Loucy (cell line): ENCODE measurements at regions not wholly inside any gene's neighbourhood (a gene's known extent, or its start where the extent isn't known, plus 50 kb on each side); places are given as distances from the start of the nearest gene placed in this dataset.

Experiments used
- H2AFZ ChIP-seq: fragments of 200-600 bp; sonication (generic); 2 replicates; pipeline ENCODE4 v1.6.0; 2016; ENCODE audit warnings: antibody characterized with exemption, mild to moderate bottlenecking, low read length, moderate library complexity
- H3F3A ChIP-seq: fragments of 200-600 bp; 2 replicates; pipeline ENCODE4 v1.6.0; 2016; ENCODE audit warnings: antibody characterized with exemption, low read depth, mild to moderate bottlenecking
- H3K27me3 ChIP-seq: fragments of 200-600 bp; sonication (generic); 2 replicates; pipeline ENCODE4 v1.6.1; 2014; ENCODE audit warnings: low read length, mild to moderate bottlenecking; ENCODE audit not compliant: insufficient read depth, poor library complexity, severe bottlenecking
- H3K36me3 ChIP-seq: fragments of 200-600 bp; sonication (generic); 2 replicates; pipeline ENCODE4 v1.6.1; 2016; ENCODE audit warnings: low read length; ENCODE audit not compliant: insufficient read depth
- H3K4me1 ChIP-seq: fragments of 200-600 bp; sonication (generic); 2 replicates; pipeline ENCODE4 v1.5.1; 2014; ENCODE audit warnings: low read length, mild to moderate bottlenecking; ENCODE audit not compliant: insufficient read depth, poor library complexity, severe bottlenecking
- H3K4me2 ChIP-seq: fragments of 200-600 bp; sonication (generic); 2 replicates; pipeline ENCODE4 v1.6.0; 2014; ENCODE audit warnings: antibody characterized with exemption, low read length, low read depth, mild to moderate bottlenecking; ENCODE audit not compliant: poor library complexity, severe bottlenecking
- H3K4me3 ChIP-seq: fragments of 200-600 bp; sonication (generic); 2 replicates; pipeline ENCODE4 v1.5.1; 2014; ENCODE audit warnings: low read length, mild to moderate bottlenecking, mixed read lengths; ENCODE audit not compliant: poor library complexity, severe bottlenecking
- H3K79me2 ChIP-seq: fragments of 200-600 bp; sonication (generic); 2 replicates; pipeline ENCODE4 v1.6.1; 2014; ENCODE audit warnings: low read length; ENCODE audit not compliant: insufficient read depth
- H3K9ac ChIP-seq: fragments of 200-600 bp; sonication (generic); 2 replicates; pipeline ENCODE4 v1.6.0; 2014; ENCODE audit warnings: mild to moderate bottlenecking, low read depth, low read length, moderate library complexity; ENCODE audit not compliant: poor library complexity, severe bottlenecking
- H3K9me2 ChIP-seq: fragments of 200-600 bp; sonication (generic); replicated peaks from 2 replicates; pipeline ENCODE4 v1.6.1; 2016; ENCODE audit warnings: low read depth, low read length, mixed read lengths
- H3K9me3 ChIP-seq: fragments of 200-600 bp; sonication (generic); 2 replicates; pipeline ENCODE4 v1.6.1; 2014; ENCODE audit warnings: mild to moderate bottlenecking, antibody characterized with exemption, low read length, low read depth; ENCODE audit not compliant: insufficient read depth
- H4K20me1 ChIP-seq: fragments of 200-600 bp; sonication (generic); 2 replicates; pipeline ENCODE4 v1.6.0; 2014; ENCODE audit warnings: antibody characterized with exemption, low read length, mild to moderate bottlenecking; ENCODE audit not compliant: insufficient read depth, poor library complexity, severe bottlenecking
- EZH2phosphoT487 ChIP-seq: fragments of 200-600 bp; IDR thresholded peaks from 2 replicates; pipeline ENCODE4 v1.6.1; 2018; ENCODE audit warnings: antibody characterized with exemption, mild to moderate bottlenecking, moderate library complexity, borderline replicate concordance
- TF ChIP-seq, protein P1 (sequence below): fragments of 200-600 bp; sonication (generic); conservative IDR thresholded peaks from 2 replicates; pipeline ENCODE4 v1.5.1; 2014; ENCODE audit warnings: mild to moderate bottlenecking, antibody characterized with exemption, low read length

DNA sequence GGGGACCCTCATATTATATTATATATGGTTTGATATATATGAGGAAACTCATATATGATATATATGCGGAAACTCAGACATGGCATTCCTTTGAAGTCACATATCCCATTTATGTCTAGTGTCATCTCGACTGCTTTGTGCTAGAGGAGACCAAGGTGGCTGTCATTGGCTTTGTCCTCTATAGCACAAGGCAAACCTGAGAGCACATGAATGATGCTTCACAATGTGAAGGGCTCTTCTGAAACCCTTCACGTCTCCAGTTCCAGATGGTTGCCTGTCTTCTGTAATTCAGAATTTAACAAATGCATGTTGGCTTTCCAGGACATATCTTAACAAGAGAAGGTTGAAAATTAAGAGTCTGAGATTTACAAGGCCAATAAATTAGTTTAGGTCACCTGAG is 303.6 kb downstream of the BARHL2 start:
- Histone ChIP-seq H3K9me3 (peaks cover 6% of the 10 kb centered on the region; the same call in 1 of the 2 replicates), H3K9me2 (no peaks in the 10 kb centered on the region), H3F3A (no peaks in the 10 kb centered on the region), H3K4me1 (no peaks in the 10 kb centered on the region), H2AFZ (no peak overlapping the region), H3K4me2 (no peak overlapping the region), H3K4me3 (no peak overlapping the region), H3K9ac (no peak overlapping the region), H4K20me1 (no peaks in the 10 kb centered on the region), H3K79me2 (no peaks in the 10 kb centered on the region), H3K36me3 (no peaks in the 10 kb centered on the region), H3K27me3 (no peaks in the 10 kb centered on the region)
- TF ChIP-seq, protein P1, sequence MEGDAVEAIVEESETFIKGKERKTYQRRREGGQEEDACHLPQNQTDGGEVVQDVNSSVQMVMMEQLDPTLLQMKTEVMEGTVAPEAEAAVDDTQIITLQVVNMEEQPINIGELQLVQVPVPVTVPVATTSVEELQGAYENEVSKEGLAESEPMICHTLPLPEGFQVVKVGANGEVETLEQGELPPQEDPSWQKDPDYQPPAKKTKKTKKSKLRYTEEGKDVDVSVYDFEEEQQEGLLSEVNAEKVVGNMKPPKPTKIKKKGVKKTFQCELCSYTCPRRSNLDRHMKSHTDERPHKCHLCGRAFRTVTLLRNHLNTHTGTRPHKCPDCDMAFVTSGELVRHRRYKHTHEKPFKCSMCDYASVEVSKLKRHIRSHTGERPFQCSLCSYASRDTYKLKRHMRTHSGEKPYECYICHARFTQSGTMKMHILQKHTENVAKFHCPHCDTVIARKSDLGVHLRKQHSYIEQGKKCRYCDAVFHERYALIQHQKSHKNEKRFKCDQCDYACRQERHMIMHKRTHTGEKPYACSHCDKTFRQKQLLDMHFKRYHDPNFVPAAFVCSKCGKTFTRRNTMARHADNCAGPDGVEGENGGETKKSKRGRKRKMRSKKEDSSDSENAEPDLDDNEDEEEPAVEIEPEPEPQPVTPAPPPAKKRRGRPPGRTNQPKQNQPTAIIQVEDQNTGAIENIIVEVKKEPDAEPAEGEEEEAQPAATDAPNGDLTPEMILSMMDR: no peak
- no peak for TF ChIP-seq EZH2phosphoT487

DNA sequence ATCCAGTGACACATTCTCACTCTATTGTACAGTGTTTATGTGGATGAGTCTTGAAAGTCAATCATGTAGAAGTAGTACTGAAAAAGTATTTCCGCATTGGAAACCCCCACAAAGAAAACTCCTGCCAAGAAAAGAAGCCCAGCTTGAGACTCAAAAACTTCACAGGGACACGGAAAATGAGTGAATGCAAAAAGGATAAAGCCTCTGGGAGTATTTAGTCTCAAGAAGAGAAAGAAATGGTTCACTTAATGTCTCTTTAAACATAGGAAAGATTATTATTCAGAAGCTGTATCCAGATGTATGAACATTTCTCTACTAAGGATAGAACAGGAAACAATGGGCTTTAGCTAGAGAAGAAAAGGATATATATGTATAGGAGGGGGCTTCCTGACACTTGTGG is 304.5 kb downstream of the BARHL2 start:
- H3K4me1 ChIP-seq: no peaks in the 10 kb centered on the region
- H3K79me2 ChIP-seq: no peaks in the 10 kb centered on the region
- H3K4me2 ChIP-seq: no peak overlapping the region
- no peaks in the 10 kb centered on the region for H3K36me3 ChIP-seq
- H3K9me2 ChIP-seq: no peaks in the 10 kb centered on the region
- H3K9ac ChIP-seq: no peak overlapping the region
- H3K9me3 ChIP-seq: peaks cover 6% of the 10 kb centered on the region; the same call in 1 of the 2 replicates
- H4K20me1 ChIP-seq: no peaks in the 10 kb centered on the region
- no peaks in the 10 kb centered on the region for H3F3A ChIP-seq
- TF ChIP-seq EZH2phosphoT487: no peak
- TF ChIP-seq, protein P1: no peak
- H2AFZ ChIP-seq: no peak overlapping the region
- H3K27me3 ChIP-seq: no peaks in the 10 kb centered on the region
- no peak overlapping the region for H3K4me3 ChIP-seq

DNA sequence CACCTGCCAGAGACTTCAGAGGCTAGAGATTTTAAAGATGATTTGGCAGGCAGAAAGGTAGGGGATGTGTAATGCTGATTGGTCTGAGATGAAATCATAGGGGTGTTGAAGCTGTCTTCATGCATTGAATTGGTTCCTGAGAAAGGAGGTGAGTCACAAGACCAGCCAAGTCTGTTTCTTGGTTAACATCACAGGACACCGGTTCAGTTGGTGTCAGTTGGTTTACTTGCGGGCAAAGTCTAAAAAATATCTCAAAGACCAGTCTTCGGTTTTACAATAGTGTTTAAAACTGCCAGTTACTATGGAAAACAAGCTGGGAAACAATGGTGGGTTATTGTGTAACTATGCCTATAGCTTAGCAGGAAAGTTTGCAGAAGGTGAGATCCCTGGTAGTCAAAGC is 305.9 kb downstream of the BARHL2 start:
- no peaks in the 10 kb centered on the region for H3K27me3 ChIP-seq
- H4K20me1 ChIP-seq: no peaks in the 10 kb centered on the region
- H3K79me2 ChIP-seq: no peaks in the 10 kb centered on the region
- H3K9ac ChIP-seq: no peak overlapping the region
- H3K4me2 ChIP-seq: no peak overlapping the region
- no peak overlapping the region for H3K4me3 ChIP-seq
- H3F3A ChIP-seq: no peaks in the 10 kb centered on the region
- H3K4me1 ChIP-seq: no peaks in the 10 kb centered on the region
- H2AFZ ChIP-seq: no peak overlapping the region
- peaks cover 3% of the 10 kb centered on the region; the same call in 1 of the 2 replicates for H3K9me3 ChIP-seq
- no peaks in the 10 kb centered on the region for H3K9me2 ChIP-seq
- TF ChIP-seq, protein P1: no peak
- TF ChIP-seq EZH2phosphoT487: no peak
- H3K36me3 ChIP-seq: no peaks in the 10 kb centered on the region
